Amygdala (tissue), 56 donors: ENCODE measurements at regions not wholly inside any gene's neighbourhood (a gene's known extent, or its start where the extent isn't known, plus 50 kb on each side); places are given as distances from the start of the nearest gene placed in this dataset.
"Not testable (repeated sequence)": the region's sequence is repeated elsewhere in the genome, so short reads cannot be mapped to it uniquely, and the experiment has no call there.

Experiments used
- DNase-seq, 56 donors: peaks; one replicate each; lab custom pipeline; 2025; lab: John Stamatoyannopoulos, UW

DNA sequence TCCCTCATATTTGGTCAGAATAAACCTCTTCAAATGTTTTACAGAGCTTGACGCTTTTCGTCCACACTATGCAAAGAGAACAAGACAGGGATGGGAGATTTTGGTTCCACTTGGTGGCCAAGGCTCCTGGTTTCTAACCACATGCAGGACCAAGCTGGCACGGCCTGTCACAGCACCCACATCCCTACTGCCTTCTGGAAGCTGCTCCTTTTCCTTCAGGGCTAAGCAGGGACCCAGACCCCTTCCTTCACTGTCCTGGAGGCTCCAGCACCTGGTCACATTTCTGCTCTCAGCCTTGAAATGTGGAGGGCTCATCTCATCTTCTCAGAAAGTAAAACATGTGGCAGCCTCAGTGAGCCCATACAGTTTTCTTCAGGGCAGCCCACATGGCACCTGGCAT is 50.4 kb upstream of the ARHGEF7 start:
- DNase-seq: no peak

DNA sequence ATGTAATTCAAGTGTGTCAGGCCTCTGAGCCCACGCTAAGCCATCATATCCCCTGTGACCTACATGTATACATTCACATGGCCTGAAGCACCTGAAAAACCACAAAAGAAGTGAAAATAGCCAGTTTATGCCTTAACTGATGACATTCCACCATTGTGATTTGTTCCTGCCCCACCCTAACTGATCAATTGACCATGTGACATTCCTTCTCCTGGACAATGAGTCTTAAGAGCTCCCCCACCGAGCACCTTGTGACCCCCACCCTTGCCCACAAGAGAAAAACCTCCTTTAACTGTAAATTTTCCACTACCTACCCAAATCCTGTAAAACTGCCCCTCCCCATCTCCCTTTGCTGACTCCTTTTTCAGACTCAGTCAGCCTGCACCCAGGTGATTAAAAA is 52.1 kb upstream of the ARHGEF7 start:
- no peak for DNase-seq

DNA sequence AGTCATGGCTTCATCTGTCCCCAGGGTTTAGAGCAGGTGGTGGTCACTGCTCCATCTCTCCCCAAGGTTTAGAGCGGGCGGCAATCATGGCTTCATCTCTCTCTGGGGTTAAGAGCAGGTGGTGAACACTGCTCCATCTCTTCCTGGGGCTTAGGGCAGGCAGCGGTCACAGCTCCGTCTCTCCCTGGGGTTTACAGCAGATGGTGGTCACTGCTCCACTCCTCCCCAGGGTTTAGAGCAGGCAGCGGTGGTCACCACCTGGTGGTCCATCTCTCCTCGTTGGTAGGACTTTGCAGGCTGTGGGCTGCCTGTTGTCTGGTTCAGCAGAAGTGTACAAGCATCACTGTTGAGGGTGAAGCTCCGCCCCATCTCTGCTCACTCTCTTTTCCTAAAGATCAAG is 52.8 kb upstream of the ARHGEF7 start:
- DNase-seq: no peak

DNA sequence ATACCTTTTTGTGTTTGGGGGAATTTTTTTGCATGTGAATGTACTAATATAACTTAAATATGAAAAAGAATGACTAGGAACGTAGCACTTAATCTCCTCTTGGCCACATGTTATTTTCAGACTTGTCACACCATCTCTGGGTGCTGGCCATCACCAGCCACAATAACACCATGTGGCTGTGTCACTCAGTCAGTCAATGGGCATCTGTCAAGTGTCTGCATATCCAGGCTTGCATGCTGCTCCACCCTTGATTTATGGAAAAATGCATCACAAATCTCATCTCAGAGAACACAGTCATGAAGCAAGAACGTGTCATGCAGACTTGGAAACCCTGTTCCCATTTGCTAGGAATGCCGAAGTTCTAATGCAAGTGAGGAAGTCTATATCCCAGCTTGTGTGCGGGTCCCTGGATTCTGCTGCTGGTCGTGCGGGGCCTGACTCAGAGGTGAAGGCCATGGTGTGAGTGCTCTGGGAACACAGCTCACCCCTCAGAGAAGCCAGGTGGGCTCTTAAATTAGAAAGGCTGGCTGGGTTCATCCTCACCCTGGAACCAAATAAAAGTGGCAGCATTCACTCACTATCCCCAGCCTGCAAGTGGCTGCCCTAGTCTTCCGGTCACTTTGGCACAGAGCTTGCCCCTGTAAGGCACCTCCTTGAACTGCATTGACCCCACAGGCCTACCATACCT is 53.6 kb upstream of the ARHGEF7 start:
- DNase-seq: no peak

DNA sequence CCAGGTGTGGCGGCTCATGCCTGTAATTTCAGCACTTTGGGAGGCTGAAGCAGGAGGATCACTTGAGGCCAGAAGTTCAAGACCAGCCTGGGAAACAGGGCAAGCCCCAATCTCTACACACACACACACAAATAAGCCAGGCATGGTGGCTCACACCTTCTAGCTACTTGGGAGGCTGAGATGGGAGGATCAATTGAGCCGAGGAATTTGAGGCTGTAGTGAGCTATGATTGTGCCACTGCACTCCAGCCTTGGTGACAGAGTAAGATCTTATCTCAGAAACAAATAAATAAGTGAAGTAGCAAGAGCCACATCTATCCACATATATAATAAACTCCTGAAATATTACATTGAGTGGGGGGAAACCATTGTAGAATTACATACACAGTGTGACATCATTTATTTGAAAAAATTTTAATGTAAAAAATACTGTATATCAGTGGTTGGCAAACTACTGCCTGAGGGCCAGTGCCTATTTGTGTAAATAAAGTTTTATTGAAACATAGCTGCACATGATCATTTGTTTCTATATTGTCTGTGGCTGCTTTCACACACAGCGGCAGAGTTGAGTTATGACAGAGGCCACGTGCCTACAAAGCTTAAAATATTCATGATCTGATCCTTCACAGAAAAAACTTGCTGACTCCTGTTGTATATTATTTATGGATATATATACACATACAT is 54.7 kb upstream of the ARHGEF7 start:
- DNase-seq: no peak

DNA sequence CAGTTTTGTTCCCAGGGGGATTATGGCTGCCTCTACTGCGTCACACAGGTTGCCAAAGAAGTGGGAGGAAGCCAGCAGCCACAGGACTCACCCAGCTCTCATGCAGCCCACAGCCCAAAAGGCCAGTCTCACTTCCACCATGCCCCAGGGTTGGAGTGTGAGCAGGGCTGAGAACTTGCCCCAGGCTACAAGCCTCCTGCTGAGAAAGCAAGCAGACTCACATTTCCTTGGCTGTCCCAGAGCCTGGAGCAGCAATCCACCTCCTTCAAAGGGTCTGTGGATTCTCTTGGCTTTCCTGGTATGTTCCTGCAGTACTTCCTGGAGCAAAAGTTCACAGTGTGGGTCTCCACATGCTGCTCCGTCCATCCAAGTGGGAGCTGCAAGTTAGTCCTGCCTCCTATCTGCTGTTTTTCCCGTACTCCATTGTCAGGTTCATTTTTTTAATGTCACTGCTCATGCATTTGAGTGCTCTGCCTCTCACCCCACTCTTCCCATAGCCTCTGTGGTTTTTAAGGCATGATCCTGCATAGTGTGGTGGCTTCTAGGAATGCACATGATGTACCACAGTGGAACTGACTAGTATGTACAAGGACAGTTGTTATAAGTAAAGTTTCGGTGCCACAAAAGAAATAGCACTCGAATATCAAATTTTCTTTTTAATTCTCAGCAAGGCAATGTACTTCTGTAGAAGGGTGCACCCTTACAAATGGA is 56.2 kb upstream of the ARHGEF7 start:
- DNase-seq: no peak

DNA sequence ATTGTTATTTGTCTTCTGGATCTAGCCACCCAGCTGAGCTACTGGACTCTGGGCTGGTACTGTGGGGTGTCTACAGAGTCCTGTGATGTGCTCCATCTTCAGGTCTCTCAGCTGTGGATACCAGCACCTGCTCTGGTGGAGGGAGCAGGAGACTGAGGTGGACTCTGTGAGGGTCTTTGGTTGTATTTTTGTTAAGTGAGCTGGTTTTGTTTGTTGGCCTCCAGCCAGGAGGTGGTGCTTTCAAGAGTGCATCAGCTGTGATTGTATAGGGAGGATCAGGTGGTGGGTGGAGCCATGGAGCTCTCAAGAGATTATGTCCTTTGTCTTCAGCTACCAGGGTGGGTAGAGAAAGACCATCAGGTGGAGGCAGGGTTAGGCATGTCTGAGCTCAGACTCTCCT is 56.8 kb upstream of the ARHGEF7 start:
- DNase-seq: not testable (repeated sequence)

DNA sequence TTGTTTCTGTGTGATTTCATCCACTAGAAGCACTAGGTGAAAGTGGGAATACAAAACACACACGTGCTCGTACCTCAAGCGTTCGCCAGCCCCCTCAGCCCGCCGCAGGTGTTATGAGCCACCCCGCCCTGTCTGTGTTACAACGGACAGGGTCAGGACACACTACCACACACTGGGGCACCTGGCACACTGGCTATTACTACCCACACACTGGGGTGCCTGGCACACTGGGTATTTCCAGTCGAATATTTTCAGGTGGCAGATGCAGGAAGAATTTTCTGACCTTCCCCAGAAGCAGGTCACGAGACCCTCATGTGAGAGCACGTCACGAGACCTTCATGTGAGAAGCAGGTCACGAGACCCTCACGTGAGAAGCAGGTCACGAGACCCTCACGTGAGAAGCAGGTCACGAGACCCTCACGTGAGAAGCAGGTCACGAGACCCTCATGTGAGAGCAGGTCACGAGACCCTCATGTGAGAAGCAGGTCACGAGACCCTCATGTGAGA is 63.3 kb upstream of the ARHGEF7 start:
- DNase-seq: not testable (repeated sequence)

DNA sequence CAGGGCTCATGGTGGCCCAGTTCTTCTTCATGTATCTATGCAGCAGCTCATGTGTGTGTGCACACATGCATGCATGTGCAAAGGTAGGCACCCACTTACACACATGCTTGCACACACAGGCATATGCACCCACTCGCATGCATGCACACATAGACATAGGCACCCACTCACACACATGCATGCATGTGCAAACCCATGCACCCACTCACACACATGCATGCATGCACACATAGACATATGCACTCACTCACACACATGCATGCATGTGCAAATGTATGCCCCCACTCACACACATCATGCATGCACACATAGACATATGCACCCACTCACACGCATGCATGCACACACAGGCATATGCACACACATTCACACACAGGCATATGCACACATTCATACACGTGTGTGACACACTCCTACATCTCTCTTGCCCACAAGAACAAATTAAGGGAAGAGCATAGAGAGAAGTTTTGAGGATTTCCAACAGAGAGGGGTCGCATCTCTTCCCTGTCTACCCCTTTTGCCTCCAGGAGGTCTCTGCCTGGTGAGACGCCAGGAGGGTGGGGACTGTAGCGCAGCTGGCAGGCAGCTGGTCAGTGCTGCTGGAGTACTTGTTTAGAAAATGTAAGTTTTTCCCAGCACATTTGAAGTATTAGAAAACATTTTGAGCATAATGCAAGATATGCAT is 63.9 kb upstream of the ARHGEF7 start:
- no peak for DNase-seq

DNA sequence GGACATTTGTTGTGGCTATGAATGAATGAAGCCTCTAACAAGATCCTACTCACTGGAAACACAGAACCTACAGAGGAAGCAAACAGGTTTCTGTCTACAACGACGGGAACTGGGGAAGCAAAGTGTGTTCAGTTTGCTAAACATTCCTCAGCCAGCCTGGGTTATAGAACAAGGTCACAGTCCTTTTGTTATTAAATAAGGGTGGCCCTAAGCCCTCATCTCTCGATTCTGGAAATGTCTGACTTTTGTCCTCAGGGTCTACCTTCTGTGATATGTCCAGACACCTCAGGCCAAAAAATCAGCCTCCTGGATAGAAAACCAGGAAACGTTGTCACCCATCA is 64.6 kb upstream of the ARHGEF7 start:
- DNase-seq: no peak

DNA sequence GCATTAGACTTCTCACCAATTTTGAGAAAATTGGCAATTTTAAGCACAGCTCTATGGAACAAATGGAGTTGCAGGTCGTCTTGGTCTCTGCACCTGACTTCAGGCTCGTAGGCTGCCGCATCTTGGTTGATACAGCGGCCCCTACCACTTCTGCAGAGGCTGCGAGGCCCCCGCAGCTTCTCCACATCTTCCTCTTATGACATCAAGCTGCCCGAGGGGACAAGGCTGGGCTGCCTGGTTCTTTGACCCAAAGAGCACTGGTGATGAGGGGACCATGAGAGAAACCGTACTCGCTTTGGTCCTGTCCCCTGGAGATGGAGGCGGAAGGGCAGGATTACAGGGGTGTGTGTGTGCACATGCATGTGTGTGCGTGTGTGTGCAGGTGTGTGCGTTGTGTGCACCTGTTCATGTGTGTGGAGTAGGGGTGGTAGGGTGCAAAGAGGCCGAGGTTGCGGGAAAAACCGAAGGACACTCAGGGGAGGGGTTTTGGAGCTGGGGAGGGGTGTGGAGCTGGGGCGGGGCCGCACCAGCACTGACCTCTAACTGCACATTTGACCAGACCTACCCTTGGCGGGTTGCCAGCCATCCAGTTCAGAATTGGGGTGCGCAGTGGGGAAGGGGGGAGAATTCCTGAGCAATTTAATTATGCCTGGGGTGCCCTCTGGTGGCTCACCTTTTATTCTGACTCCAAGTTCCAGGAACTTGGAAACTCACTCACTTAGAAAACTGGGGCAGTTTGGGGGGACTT is 65.1 kb upstream of the ARHGEF7 start:
- peak in 4 of 56 donors; percentile 12 to 56 (median 31) for DNase-seq

DNA sequence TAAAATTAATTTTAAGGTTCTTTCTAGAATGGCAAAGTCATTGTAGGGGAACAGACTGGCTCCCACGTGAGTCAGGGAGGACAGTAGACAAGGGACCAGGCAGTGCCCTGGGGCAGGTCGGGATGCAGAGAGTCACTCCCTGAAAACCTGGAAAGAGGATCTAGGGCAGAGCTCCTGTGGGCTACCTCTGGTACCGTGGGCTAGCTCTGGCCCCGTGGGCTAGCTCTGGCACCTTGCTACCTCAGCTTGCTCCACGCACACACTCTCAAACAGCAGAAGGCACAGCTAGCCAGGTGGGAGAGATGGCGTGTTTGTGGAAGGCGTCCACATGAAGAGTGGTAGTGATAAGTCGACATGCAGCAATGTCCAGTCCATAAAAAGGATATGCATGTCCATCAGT is 66.7 kb upstream of the ARHGEF7 start:
- DNase-seq: no peak

DNA sequence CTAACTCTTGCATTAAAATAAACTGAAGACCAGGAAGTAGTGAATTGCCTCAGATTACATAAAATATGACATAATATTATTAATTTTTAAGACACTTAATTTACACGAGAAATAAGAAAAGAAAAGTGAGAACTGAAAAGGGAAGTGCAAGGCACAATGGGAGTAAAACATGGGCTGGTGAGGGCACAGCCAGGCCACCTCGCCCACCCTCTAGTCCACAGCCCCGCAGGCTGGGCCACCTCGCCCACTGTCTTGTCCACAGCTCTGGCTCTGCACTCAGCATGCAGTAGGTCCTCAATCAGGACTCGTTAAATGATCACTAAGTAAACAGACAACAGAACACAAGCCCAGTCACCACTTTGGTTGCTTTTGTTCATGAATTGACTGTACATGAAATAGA is 67.8 kb upstream of the ARHGEF7 start:
- DNase-seq: no peak

DNA sequence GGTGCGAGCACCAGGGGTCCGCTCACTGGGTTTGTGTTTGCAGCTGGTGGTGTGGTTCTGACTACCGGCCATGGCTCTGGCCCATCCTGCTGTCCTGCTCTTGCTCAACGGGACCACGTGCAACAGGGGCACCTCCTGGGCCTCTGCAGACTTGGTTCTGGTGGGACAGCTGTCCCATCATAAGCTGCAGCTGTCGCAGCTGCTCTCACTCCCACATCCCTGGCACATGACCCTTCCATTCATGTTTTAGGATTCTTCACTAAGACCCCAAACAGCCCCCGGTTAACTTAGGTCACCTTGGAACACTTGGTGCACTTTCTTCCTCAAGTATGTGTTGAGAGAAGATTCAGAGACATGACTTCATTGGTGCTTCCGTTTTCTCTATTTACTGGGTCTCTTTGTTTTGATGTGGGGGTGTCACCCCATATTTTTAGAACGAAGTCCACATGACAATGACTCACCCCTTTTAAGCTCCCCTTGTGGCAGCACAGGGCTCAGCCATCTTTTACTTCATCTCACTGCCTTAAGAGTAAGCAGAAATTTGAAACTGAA is 68.4 kb upstream of the ARHGEF7 start:
- peak in 1 of 56 donors; percentile 21 for DNase-seq

DNA sequence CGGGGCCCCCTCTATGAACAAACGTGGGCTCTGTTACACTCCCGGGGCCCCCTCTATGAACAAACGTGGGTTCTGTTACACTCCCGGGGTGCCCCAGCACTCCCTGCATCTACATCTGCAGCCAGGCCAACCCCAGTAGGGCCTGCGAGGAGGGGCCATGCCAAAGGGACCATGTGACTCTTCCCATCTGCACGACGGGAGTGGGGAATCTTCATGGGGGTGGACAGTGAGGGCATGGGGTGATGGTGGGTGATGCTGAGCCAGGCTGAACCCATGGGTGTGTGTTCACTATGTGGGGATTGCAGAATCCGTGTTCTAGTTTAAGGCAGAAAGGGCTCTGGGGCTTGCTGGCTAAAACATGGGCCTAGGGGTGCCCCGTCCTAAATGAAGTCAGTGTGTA is 69.9 kb upstream of the ARHGEF7 start:
- DNase-seq: no peak

DNA sequence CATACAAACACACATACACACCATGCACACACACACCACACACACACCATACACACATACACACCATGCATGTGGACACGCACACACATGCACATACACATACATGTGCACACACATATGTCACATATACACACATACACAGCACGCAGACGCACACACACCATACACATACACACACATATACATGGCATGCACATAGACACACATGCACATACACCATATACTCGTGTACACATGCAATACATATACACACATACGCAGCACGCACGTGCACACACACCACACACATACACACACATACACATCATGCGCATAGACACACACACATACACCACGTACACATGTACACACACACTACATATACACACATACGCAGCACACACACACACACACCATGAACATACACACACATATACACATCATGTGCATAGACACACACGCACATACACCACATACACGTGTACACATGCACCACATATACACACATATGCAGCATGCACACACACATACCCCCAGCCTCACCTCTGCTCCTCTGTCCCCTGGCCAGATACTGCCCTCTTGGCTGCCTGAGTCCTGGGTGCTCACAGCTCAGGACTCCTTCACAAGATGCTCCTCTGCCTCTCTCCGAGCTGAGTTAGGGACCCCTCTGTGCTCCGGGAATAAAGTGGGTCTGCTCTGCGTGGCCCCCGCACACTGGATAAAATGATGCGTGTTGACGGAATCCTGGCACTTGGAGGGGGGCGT is 70.9 kb upstream of the ARHGEF7 start:
- no peak for DNase-seq

DNA sequence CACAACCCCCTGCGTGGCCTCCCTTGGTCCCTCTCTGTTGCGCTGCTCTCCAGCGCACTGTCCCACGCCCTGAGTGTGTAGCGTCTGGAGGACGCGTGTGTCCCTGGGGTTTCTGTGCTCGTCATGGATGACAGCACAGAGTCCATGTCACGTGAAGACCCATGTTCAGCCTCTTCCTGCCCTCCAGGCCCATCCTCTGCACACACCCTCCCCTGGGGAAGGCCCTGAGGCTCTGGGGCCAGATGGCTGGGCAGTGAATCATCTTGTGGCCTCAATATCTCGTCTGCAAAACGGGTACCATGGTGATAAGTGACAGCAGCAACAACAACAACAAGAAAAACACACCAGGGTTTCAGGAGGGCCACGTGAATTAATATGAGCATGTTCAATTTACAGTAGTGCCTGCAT is 71.5 kb upstream of the ARHGEF7 start:
- DNase-seq: no peak

DNA sequence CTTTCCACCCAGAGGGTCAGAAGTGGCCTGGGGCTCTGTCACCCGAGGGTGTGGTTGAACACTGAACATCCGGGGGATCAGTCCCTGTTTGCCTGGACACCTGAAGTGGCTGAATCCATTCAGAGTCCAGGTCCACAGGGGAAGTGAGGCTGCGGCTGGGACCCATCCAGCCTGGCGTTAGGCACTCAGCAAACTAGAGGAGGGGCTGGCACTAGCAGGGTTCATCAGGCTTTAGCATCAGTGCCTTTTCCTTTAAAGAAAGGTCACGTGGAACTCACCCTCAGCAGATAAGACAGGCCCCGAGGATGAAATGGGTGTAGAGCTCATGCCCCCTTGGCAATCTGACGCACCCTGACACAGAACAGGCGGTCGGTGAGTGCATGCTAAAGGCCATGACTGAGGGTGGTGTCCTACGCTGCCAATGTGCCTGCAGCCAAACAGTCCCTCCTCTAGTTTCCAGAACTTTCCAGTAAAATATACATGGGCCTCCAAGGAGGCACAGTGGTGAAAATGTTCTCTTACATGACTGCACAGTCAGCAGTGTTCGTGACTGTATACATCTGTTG is 72.4 kb upstream of the ARHGEF7 start:
- no peak for DNase-seq

DNA sequence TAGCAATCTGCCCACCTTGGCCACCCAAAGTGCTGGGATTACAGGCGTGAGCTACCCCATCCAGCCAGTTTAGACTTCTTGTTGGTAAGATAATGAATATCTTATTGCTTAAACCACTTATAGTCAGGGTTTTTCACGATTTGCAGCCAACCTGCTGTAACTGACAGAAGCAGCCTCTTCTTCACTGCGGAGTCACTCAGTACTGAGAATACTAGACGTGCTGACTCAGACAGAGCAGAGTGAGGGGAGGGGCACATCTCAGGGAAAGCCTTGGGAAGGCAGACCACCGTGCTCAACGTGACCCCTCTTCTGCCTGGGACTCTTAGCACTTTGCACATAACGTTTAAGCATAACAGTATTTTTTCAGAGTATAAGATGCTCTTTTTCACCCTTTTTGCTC is 74.3 kb upstream of the ARHGEF7 start:
- DNase-seq: no peak
